OCI-LY3 (cell line): ENCODE measurements at regions not wholly inside any gene's neighbourhood (a gene's known extent, or its start where the extent isn't known, plus 50 kb on each side); places are given as distances from the start of the nearest gene placed in this dataset.
A peak's percentile ranks its signal among the peaks of the same experiment; 100 is the strongest.

Experiments
- H2AFZ ChIP-seq: fragments of 200-600, 300-600 bp; shearing (Covaris generic); 2 replicates; pipeline ENCODE4 v1.6.0; 2014; ENCODE audit warnings: antibody characterized with exemption, low read depth, low read length
- H3K27ac ChIP-seq: fragments of 200-600, 300-600 bp; sonication (generic); 2 replicates; pipeline ENCODE4 v1.5.1; 2014; ENCODE audit warnings: mild to moderate bottlenecking, low read length, moderate library complexity, mixed read lengths
- H3K27me3 ChIP-seq: fragments of 200-600, 300-600 bp; sonication (generic); 2 replicates; pipeline ENCODE4 v1.6.1; 2014; ENCODE audit warnings: low read depth, low read length, mixed read lengths
- H3K36me3 ChIP-seq: fragments of 200-600, 300-600 bp; sonication (generic); replicated peaks from 2 replicates; pipeline ENCODE3; 2014; ENCODE audit warnings: low read depth, low read length, mixed read lengths
- H3K4me1 ChIP-seq: fragments of 300-600, 200-600 bp; sonication (generic); 2 replicates; pipeline ENCODE4 v1.6.1; 2014; ENCODE audit warnings: low read length, mixed read lengths
- H3K4me2 ChIP-seq: fragments of 200-600, 300-600 bp; sonication (generic); 2 replicates; pipeline ENCODE4 v1.6.1; 2014; ENCODE audit warnings: low read length, mixed read lengths
- H3K4me3 ChIP-seq: fragments of 300-600, 200-600 bp; sonication (generic); 2 replicates; pipeline ENCODE4 v1.5.1; 2014; ENCODE audit warnings: antibody characterized with exemption, mild to moderate bottlenecking, low read length, moderate library complexity
- H3K79me2 ChIP-seq: fragments of 300-600, 200-600 bp; shearing (Covaris generic); 2 replicates; pipeline ENCODE4 v1.6.1; 2014; ENCODE audit warnings: mild to moderate bottlenecking, low read length, mixed read lengths
- H3K9ac ChIP-seq: fragments of 300-600, 200-600 bp; shearing (Covaris generic); 2 replicates; pipeline ENCODE4 v1.6.0; 2014; ENCODE audit warnings: mild to moderate bottlenecking, low read length, moderate library complexity
- H3K9me3 ChIP-seq: fragments of 200-600, 300-600 bp; shearing (Covaris generic); 2 replicates; pipeline ENCODE4 v1.6.1; 2014; ENCODE audit warnings: low read length, mixed read lengths; ENCODE audit not compliant: insufficient read depth
- H4K20me1 ChIP-seq: fragments of 200-600, 300-600 bp; sonication (generic); 2 replicates; pipeline ENCODE4 v1.6.1; 2016; ENCODE audit warnings: low read length, mixed read lengths; ENCODE audit not compliant: insufficient read depth
- EZH2phosphoT487 ChIP-seq: fragments of 200-600 bp; shearing (Covaris generic); IDR thresholded peaks from 2 replicates; pipeline ENCODE4 v1.6.1; 2018; ENCODE audit warnings: antibody characterized with exemption, mixed run types, low read depth
- TF ChIP-seq, protein P1 (sequence below): fragments of 200-600, 300-600 bp; sonication (generic); IDR thresholded peaks from 2 replicates; pipeline ENCODE4 v1.5.1; 2014; ENCODE audit warnings: antibody characterized with exemption, low read length, low read depth

- peak overlapping the region; percentile 32 for H3K4me2 ChIP-seq
- H3K27me3 ChIP-seq, result no peaks in the 10 kb centered on the region
Observed at GRCh38 chr4:8728536-8729407, 136.2 kb downstream of the CPZ start.

GRCh38 chr4:8727546-8728510, 135.3 kb downstream of the CPZ start:
- no peaks in the 10 kb centered on the region for H3K9me3 ChIP-seq
- H3K4me1 ChIP-seq, result peaks cover 55% of the 10 kb centered on the region
- H3K27ac ChIP-seq, result peak overlapping the region; percentile 8; the same call in 1 of the 2 replicates
- TF ChIP-seq EZH2phosphoT487, result no peak
- TF ChIP-seq, protein P1, sequence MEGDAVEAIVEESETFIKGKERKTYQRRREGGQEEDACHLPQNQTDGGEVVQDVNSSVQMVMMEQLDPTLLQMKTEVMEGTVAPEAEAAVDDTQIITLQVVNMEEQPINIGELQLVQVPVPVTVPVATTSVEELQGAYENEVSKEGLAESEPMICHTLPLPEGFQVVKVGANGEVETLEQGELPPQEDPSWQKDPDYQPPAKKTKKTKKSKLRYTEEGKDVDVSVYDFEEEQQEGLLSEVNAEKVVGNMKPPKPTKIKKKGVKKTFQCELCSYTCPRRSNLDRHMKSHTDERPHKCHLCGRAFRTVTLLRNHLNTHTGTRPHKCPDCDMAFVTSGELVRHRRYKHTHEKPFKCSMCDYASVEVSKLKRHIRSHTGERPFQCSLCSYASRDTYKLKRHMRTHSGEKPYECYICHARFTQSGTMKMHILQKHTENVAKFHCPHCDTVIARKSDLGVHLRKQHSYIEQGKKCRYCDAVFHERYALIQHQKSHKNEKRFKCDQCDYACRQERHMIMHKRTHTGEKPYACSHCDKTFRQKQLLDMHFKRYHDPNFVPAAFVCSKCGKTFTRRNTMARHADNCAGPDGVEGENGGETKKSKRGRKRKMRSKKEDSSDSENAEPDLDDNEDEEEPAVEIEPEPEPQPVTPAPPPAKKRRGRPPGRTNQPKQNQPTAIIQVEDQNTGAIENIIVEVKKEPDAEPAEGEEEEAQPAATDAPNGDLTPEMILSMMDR, result no peak
- H2AFZ ChIP-seq, result peak overlapping the region; percentile 49; the same call in 1 of the 2 replicates
- peak overlapping the region; percentile 32 for H3K4me2 ChIP-seq
- no peak overlapping the region for H3K4me3 ChIP-seq
- no peaks in the 10 kb centered on the region for H3K36me3 ChIP-seq
- no peaks in the 10 kb centered on the region for H4K20me1 ChIP-seq
- no peak overlapping the region; the same call in 1 of the 2 replicates for H3K9ac ChIP-seq
- H3K79me2 ChIP-seq, result no peaks in the 10 kb centered on the region
- H3K27me3 ChIP-seq, result no peaks in the 10 kb centered on the region

More at GRCh38 chr4:8728536-8729407, 136.2 kb downstream of the CPZ start:
- TF ChIP-seq EZH2phosphoT487, result no peak
- TF ChIP-seq, protein P1, result no peak
- no peaks in the 10 kb centered on the region for H4K20me1 ChIP-seq
- H3K9me3 ChIP-seq, result no peaks in the 10 kb centered on the region
- H3K9ac ChIP-seq, result no peak overlapping the region; the same call in 1 of the 2 replicates
- no peaks in the 10 kb centered on the region for H3K79me2 ChIP-seq
- H2AFZ ChIP-seq, result peak overlapping the region; percentile 15; the same call in 1 of the 2 replicates
- H3K36me3 ChIP-seq, result no peaks in the 10 kb centered on the region
- H3K27ac ChIP-seq, result peak overlapping the region; percentile 52; the same call in 1 of the 2 replicates
- peaks cover 55% of the 10 kb centered on the region for H3K4me1 ChIP-seq
- no peak overlapping the region for H3K4me3 ChIP-seq

- peak overlapping the region; percentile 49; the same call in 1 of the 2 replicates for H2AFZ ChIP-seq
- H3K4me1 ChIP-seq, result peaks cover 55% of the 10 kb centered on the region
- H3K9ac ChIP-seq, result no peak overlapping the region
- H3K4me2 ChIP-seq, result peak overlapping the region; percentile 21; the same call in 1 of the 2 replicates
- H3K27ac ChIP-seq, result peak overlapping the region; percentile 8
- TF ChIP-seq, protein P1, result no peak
- TF ChIP-seq EZH2phosphoT487, result no peak
- H4K20me1 ChIP-seq, result no peaks in the 10 kb centered on the region
- H3K9me3 ChIP-seq, result no peaks in the 10 kb centered on the region
- H3K36me3 ChIP-seq, result no peaks in the 10 kb centered on the region
- H3K79me2 ChIP-seq, result no peaks in the 10 kb centered on the region
- no peak overlapping the region for H3K4me3 ChIP-seq
- no peaks in the 10 kb centered on the region for H3K27me3 ChIP-seq
Observed at GRCh38 chr4:8727131-8727530, 134.6 kb downstream of the CPZ start.
